ENCODE measurements at regions not wholly inside any gene's neighbourhood (a gene's known extent, or its start where the extent isn't known, plus 50 kb on each side); places are given as distances from the start of the nearest gene placed in this dataset.
"Not testable (repeated sequence)": the region's sequence is repeated elsewhere in the genome, so short reads cannot be mapped to it uniquely, and the experiment has no call there.

GRCh38 chr20:19915111-19915798 lies 101.9 kb upstream of the NAA20 start:
- no peak overlapping the region for H3K4me3 ChIP-seq
- TF ChIP-seq CTCF (IDR thresholded peaks at IDR 0.05; ENCODE audit: borderline replicate concordance): no peak
- intact Hi-C loops (cut with micrococcal nuclease): no loop called here
- no peaks in the 10 kb centered on the region for H3K27me3 ChIP-seq (ENCODE audit: low read depth)
- no peaks in the 10 kb centered on the region for H3K36me3 ChIP-seq
- no peak for DNase-seq
- peak overlapping the region; percentile 73 for H3K27ac ChIP-seq (replicated peaks)
- H3K9me3 ChIP-seq (replicated peaks): no peaks in the 10 kb centered on the region
- H3K4me1 ChIP-seq: peaks cover 89% of the 10 kb centered on the region

GRCh38 chr20:19916531-19917485 lies 100.4 kb upstream of the NAA20 start:
- Histone ChIP-seq H3K9me3 (replicated peaks) (no peaks in the 10 kb centered on the region), H3K27me3 (ENCODE audit: low read depth) (no peaks in the 10 kb centered on the region), H3K27ac (replicated peaks) (peak overlapping the region; percentile 73), H3K4me3 (no peak overlapping the region), H3K4me1 (peaks cover 89% of the 10 kb centered on the region), H3K36me3 (no peaks in the 10 kb centered on the region)
- DNase-seq: no peak
- intact Hi-C loops (cut with micrococcal nuclease): no loop called here
- no peak for TF ChIP-seq CTCF (IDR thresholded peaks at IDR 0.05; ENCODE audit: borderline replicate concordance)

GRCh38 chr20:19918965-19919329 lies 98.2 kb upstream of the NAA20 start:
- Histone ChIP-seq H3K9me3 (replicated peaks) (no peaks in the 10 kb centered on the region), H3K4me1 (peaks cover 99% of the 10 kb centered on the region), H3K4me3 (no peak overlapping the region), H3K27me3 (ENCODE audit: low read depth) (no peaks in the 10 kb centered on the region), H3K36me3 (no peaks in the 10 kb centered on the region), H3K27ac (replicated peaks) (peak overlapping the region; percentile 73)
- intact Hi-C loops (cut with micrococcal nuclease): no loop called here
- no peak for TF ChIP-seq CTCF (IDR thresholded peaks at IDR 0.05; ENCODE audit: borderline replicate concordance)
- DNase-seq: no peak

- Histone ChIP-seq H3K36me3 (no peaks in the 10 kb centered on the region), H3K27me3 (ENCODE audit: low read depth) (no peaks in the 10 kb centered on the region), H3K4me1 (peaks cover 88% of the 10 kb centered on the region), H3K4me3 (peak overlapping the region; percentile 20), H3K9me3 (replicated peaks) (no peaks in the 10 kb centered on the region), H3K27ac (replicated peaks) (peak overlapping the region; percentile 60)
- DNase-seq: no peak
- intact Hi-C loops (cut with micrococcal nuclease): no loop called here
- no peak for TF ChIP-seq CTCF (IDR thresholded peaks at IDR 0.05; ENCODE audit: borderline replicate concordance)
Measured at GRCh38 chr20:19920381-19921138, 96.6 kb upstream of the NAA20 start.

GRCh38 chr20:19921284-19921793 lies 95.8 kb upstream of the NAA20 start:
- Histone ChIP-seq H3K27me3 (ENCODE audit: low read depth) (no peaks in the 10 kb centered on the region), H3K4me1 (peaks cover 88% of the 10 kb centered on the region), H3K27ac (replicated peaks) (peak overlapping the region; percentile 60), H3K9me3 (replicated peaks) (no peaks in the 10 kb centered on the region), H3K36me3 (no peaks in the 10 kb centered on the region), H3K4me3 (peak overlapping the region; percentile 20)
- DNase-seq: peak; percentile 39
- TF ChIP-seq CTCF (IDR thresholded peaks at IDR 0.05; ENCODE audit: borderline replicate concordance): no peak
- intact Hi-C loops (cut with micrococcal nuclease): no loop called here

- intact Hi-C loops (cut with micrococcal nuclease); DNase-seq; H3K9me3 ChIP-seq (replicated peaks); H3K27me3 ChIP-seq (ENCODE audit: low read depth); H3K36me3 ChIP-seq: not testable (repeated sequence)
- Histone ChIP-seq H3K4me1 (peaks cover 88% of the 10 kb centered on the region), H3K27ac (replicated peaks) (peak overlapping the region; percentile 60), H3K4me3 (peak overlapping the region; percentile 20)
Measured at GRCh38 chr20:19921829-19922228, 95.3 kb upstream of the NAA20 start.
